OCI-LY7 (cell line): ENCODE measurements at regions not wholly inside any gene's neighbourhood (a gene's known extent, or its start where the extent isn't known, plus 50 kb on each side); places are given as distances from the start of the nearest gene placed in this dataset.

Experiments
- EZH2phosphoT487 ChIP-seq: fragments of 200-600 bp; sonication (generic); IDR thresholded peaks from 2 replicates; pipeline ENCODE4 v1.6.1; 2018; ENCODE audit warnings: low read depth, borderline replicate concordance, mild to moderate bottlenecking, mixed run types, antibody characterized with exemption, low read length, moderate library complexity, mixed read lengths
- TF ChIP-seq, protein P1 (sequence below): fragments of 200-600 bp; sonication (generic); conservative IDR thresholded peaks from 2 replicates; pipeline ENCODE4 v1.5.1; 2014; ENCODE audit warnings: mild to moderate bottlenecking, antibody characterized with exemption, low read length, moderate library complexity, mixed read lengths

DNA sequence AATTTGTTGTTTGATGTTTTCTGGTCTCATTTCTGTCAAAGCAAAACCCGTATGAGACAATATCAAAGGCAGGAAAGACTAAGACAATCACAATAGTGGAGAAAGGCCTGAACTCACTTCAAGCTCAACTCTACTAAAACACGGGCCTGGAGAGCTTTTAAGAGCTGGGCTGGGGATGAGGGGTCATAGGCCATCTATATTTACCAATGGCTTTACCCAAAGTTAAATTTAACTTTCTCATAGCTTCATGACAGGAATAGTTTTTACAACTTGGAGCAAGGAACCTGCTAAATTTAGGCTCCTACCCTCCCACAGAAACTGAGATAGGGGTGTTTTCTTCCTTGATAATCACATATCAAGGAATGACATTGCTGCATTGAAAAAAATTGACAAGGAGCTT, 223.4 kb upstream of the CHORDC1 start:
- TF ChIP-seq, protein P1, sequence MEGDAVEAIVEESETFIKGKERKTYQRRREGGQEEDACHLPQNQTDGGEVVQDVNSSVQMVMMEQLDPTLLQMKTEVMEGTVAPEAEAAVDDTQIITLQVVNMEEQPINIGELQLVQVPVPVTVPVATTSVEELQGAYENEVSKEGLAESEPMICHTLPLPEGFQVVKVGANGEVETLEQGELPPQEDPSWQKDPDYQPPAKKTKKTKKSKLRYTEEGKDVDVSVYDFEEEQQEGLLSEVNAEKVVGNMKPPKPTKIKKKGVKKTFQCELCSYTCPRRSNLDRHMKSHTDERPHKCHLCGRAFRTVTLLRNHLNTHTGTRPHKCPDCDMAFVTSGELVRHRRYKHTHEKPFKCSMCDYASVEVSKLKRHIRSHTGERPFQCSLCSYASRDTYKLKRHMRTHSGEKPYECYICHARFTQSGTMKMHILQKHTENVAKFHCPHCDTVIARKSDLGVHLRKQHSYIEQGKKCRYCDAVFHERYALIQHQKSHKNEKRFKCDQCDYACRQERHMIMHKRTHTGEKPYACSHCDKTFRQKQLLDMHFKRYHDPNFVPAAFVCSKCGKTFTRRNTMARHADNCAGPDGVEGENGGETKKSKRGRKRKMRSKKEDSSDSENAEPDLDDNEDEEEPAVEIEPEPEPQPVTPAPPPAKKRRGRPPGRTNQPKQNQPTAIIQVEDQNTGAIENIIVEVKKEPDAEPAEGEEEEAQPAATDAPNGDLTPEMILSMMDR: no peak
- TF ChIP-seq EZH2phosphoT487: no peak
